ENCODE measurements at regions not wholly inside any gene's neighbourhood (a gene's known extent, or its start where the extent isn't known, plus 50 kb on each side); places are given as distances from the start of the nearest gene placed in this dataset.

- DNase-seq (no peak), FAIRE-seq (no peak)
- Histone ChIP-seq H3K36me3 (ENCODE audit: control insufficient read depth in 3 of 3, insufficient read depth in 2 of 3, low read depth in 1 of 3, low read length in 3 of 3) (no peaks in the 10 kb centered on the region), H3K4me3 (ENCODE audit: low read depth in 1 of 3, low read length in 3 of 3) (no peak overlapping the region), H3K9me3 (ENCODE audit: control insufficient read depth in 2 of 2, insufficient read depth in 1 of 2, low read depth in 1 of 2, low read length in 1 of 2) (peaks cover 0 to 2% of the 10 kb centered on the region in 2 donors), H3K27me3 (ENCODE audit: control insufficient read depth in 3 of 3, insufficient read depth in 3 of 3, low read length in 3 of 3) (no peaks in the 10 kb centered on the region), H3K27ac (ENCODE audit: low read depth in 1 of 3, low read length in 2 of 3) (no peak overlapping the region), H3K4me1 (ENCODE audit: control insufficient read depth in 3 of 3, insufficient read depth in 2 of 3, low read depth in 1 of 3, low read length in 2 of 3) (no peaks in the 10 kb centered on the region)
- WGBS, 3 donors, result 59 to 83% (median 80%) methylated on average over 3 of the region's 3 CpGs
These were observed 51.3 kb upstream of the EIF2S2 start for GRCh38 chr20:34163307-34163706.

GRCh38 chr20:34164381-34164984, 52.4 kb upstream of the EIF2S2 start:
- DNase-seq (no peak), FAIRE-seq (no peak)
- WGBS, 3 donors, result 82 to 91% (median 83%) methylated on average over 5 of the region's 5 CpGs
- Histone ChIP-seq H3K4me3 (ENCODE audit: low read depth in 1 of 3, low read length in 3 of 3) (no peak overlapping the region), H3K4me1 (ENCODE audit: control insufficient read depth in 3 of 3, insufficient read depth in 2 of 3, low read depth in 1 of 3, low read length in 2 of 3) (no peaks in the 10 kb centered on the region), H3K36me3 (ENCODE audit: control insufficient read depth in 3 of 3, insufficient read depth in 2 of 3, low read depth in 1 of 3, low read length in 3 of 3) (no peaks in the 10 kb centered on the region), H3K27ac (ENCODE audit: low read depth in 1 of 3, low read length in 2 of 3) (no peak overlapping the region), H3K27me3 (ENCODE audit: control insufficient read depth in 3 of 3, insufficient read depth in 3 of 3, low read length in 3 of 3) (no peaks in the 10 kb centered on the region), H3K9me3 (ENCODE audit: control insufficient read depth in 2 of 2, insufficient read depth in 1 of 2, low read depth in 1 of 2, low read length in 1 of 2) (no peaks in the 10 kb centered on the region)

DNA sequence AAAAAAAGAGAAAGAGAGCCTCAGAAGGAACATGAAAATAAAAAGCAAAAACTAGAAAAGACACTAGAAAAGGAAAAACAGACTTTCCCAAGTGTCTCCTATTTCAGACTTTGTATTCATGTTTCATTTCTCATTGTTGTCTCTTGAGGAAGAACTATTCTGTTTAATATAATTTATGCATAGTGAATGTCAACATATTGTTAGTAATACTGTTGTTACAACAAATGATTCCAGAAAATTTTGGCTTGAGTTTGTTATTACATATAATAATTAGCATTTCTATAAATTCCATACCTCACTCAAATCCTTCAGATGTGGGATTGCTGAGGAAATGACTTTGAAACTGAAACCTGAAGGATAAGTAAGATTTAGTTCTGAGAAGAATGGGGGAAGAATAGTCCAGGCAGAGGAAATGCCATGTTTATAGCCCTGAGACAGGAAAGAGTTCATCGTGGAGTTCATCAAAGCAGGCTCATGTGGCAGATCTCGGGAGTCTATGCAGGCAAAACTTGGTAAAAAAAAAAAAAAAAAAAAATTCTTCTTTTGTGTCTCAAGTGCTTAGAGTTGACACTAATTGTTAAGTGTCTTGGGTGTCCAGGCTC, 53.1 kb upstream of the EIF2S2 start:
- Histone ChIP-seq H3K36me3 (ENCODE audit: control insufficient read depth in 3 of 3, insufficient read depth in 2 of 3, low read depth in 1 of 3, low read length in 3 of 3) (no peaks in the 10 kb centered on the region), H3K27me3 (ENCODE audit: control insufficient read depth in 3 of 3, insufficient read depth in 3 of 3, low read length in 3 of 3) (no peaks in the 10 kb centered on the region), H3K4me3 (ENCODE audit: low read depth in 1 of 3, low read length in 3 of 3) (no peak overlapping the region), H3K4me1 (ENCODE audit: control insufficient read depth in 3 of 3, insufficient read depth in 2 of 3, low read depth in 1 of 3, low read length in 2 of 3) (no peaks in the 10 kb centered on the region), H3K27ac (ENCODE audit: low read depth in 1 of 3, low read length in 2 of 3) (no peak overlapping the region), H3K9me3 (ENCODE audit: control insufficient read depth in 2 of 2, insufficient read depth in 1 of 2, low read depth in 1 of 2, low read length in 1 of 2) (no peaks in the 10 kb centered on the region)
- DNase-seq (no peak), FAIRE-seq (no peak)
- 5 to 24% (median 12%) methylated on average over 2 of the region's 2 CpGs for WGBS, 3 donors

DNA sequence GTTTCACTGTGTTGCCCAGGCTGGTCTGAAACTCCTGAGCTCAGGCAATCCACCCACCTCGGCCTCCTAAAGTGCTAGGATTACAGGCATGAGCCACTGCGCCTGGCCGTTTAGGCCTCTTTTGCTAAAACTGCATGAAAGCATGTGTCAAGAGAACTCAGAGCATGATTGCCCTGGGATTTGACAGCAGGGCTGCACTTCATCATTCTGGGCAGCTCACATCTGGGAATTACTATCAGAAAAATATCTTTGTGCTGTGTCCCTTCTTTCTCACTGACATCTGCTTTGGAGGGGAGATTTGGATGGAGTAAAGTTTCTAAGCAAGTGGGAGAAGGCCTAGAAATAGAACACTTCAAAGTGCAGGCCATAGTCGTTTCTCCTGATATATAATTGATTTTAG, 59.6 kb upstream of the EIF2S2 start:
- no peaks in the 10 kb centered on the region for H3K36me3 ChIP-seq (ENCODE audit: control insufficient read depth in 3 of 3, insufficient read depth in 2 of 3, low read depth in 1 of 3, low read length in 3 of 3)
- no peaks in the 10 kb centered on the region for H3K4me1 ChIP-seq (ENCODE audit: control insufficient read depth in 3 of 3, insufficient read depth in 2 of 3, low read depth in 1 of 3, low read length in 2 of 3)
- no peak overlapping the region for H3K4me3 ChIP-seq (ENCODE audit: low read depth in 1 of 3, low read length in 3 of 3)
- FAIRE-seq, result no peak
- whole genome bisulfite sequencing, 3 donors, result 74 to 88% (median 88%) methylated on average over 4 of the region's 4 CpGs
- H3K9me3 ChIP-seq (ENCODE audit: control insufficient read depth in 2 of 2, insufficient read depth in 1 of 2, low read depth in 1 of 2, low read length in 1 of 2), result no peaks in the 10 kb centered on the region
- no peak overlapping the region for H3K27ac ChIP-seq (ENCODE audit: low read depth in 1 of 3, low read length in 2 of 3)
- no peak for DNase-seq
- H3K27me3 ChIP-seq (ENCODE audit: control insufficient read depth in 3 of 3, insufficient read depth in 3 of 3, low read length in 3 of 3), result no peaks in the 10 kb centered on the region

DNA sequence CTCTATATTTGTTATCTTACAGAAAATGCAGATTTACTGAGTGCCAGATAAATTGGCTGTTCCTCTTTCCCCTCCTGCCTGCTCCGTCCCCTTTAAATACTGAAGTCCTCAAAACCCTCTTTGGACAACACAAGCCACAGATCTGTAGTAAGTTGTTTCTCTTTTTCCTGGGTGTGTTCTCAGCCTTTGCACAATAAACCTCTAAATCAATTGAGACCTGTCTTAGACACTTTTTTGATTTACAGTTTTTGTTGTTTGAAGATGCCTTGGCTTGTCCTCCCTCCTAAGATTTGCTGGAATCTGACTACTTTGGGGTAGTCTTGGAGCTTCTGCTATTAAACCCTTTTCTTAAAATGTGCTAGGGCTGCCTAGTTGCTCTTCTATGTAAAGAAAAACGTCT, 60.9 kb upstream of the EIF2S2 start:
- FAIRE-seq, result no peak
- no peak for DNase-seq
- Histone ChIP-seq H3K4me1 (ENCODE audit: control insufficient read depth in 3 of 3, insufficient read depth in 2 of 3, low read depth in 1 of 3, low read length in 2 of 3) (no peaks in the 10 kb centered on the region), H3K36me3 (ENCODE audit: control insufficient read depth in 3 of 3, insufficient read depth in 2 of 3, low read depth in 1 of 3, low read length in 3 of 3) (no peaks in the 10 kb centered on the region), H3K27me3 (ENCODE audit: control insufficient read depth in 3 of 3, insufficient read depth in 3 of 3, low read length in 3 of 3) (no peaks in the 10 kb centered on the region), H3K27ac (ENCODE audit: low read depth in 1 of 3, low read length in 2 of 3) (no peak overlapping the region), H3K4me3 (ENCODE audit: low read depth in 1 of 3, low read length in 3 of 3) (no peak overlapping the region), H3K9me3 (ENCODE audit: control insufficient read depth in 2 of 2, insufficient read depth in 1 of 2, low read depth in 1 of 2, low read length in 1 of 2) (no peaks in the 10 kb centered on the region)
- 65 to 76% (median 73%) methylated on average over 2 of the region's 2 CpGs for WGBS, 3 donors

- Histone ChIP-seq H3K9me3 (ENCODE audit: control insufficient read depth in 2 of 2, insufficient read depth in 1 of 2, low read depth in 1 of 2, low read length in 1 of 2) (no peaks in the 10 kb centered on the region), H3K27me3 (ENCODE audit: control insufficient read depth in 3 of 3, insufficient read depth in 3 of 3, low read length in 3 of 3) (no peaks in the 10 kb centered on the region), H3K36me3 (ENCODE audit: control insufficient read depth in 3 of 3, insufficient read depth in 2 of 3, low read depth in 1 of 3, low read length in 3 of 3) (no peaks in the 10 kb centered on the region), H3K4me3 (ENCODE audit: low read depth in 1 of 3, low read length in 3 of 3) (no peak overlapping the region), H3K27ac (ENCODE audit: low read depth in 1 of 3, low read length in 2 of 3) (no peak overlapping the region), H3K4me1 (ENCODE audit: control insufficient read depth in 3 of 3, insufficient read depth in 2 of 3, low read depth in 1 of 3, low read length in 2 of 3) (no peaks in the 10 kb centered on the region)
- DNase-seq (no peak), FAIRE-seq (no peak)
- WGBS, 3 donors, result 71 to 76% (median 72%) methylated on average over 3 of the region's 3 CpGs
These were observed 63.0 kb upstream of the EIF2S2 start for GRCh38 chr20:34175079-34175478.

DNA sequence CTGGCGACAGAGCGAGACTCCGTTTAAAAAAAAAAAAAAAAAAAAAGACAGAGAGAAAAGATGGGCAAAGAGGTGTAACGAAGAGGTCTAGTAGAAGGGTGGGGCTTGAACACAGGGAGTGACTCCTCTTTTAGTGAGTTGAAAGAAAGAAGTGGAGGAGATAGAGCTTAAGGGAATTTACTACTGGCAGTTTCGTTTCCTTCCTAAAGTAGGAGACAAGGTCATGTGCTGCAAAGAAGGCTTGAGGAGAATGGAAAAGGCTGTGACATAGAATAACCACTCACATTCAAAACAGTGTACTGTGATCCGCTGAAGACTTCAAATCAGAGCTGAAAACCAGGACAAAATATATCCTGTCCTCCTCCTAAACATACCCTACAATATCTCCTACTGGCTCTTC, 63.8 kb upstream of the EIF2S2 start:
- Histone ChIP-seq H3K4me3 (ENCODE audit: low read depth in 1 of 3, low read length in 3 of 3) (no peak overlapping the region), H3K9me3 (ENCODE audit: control insufficient read depth in 2 of 2, insufficient read depth in 1 of 2, low read depth in 1 of 2, low read length in 1 of 2) (no peaks in the 10 kb centered on the region), H3K27me3 (ENCODE audit: control insufficient read depth in 3 of 3, insufficient read depth in 3 of 3, low read length in 3 of 3) (no peaks in the 10 kb centered on the region), H3K36me3 (ENCODE audit: control insufficient read depth in 3 of 3, insufficient read depth in 2 of 3, low read depth in 1 of 3, low read length in 3 of 3) (no peaks in the 10 kb centered on the region), H3K4me1 (ENCODE audit: control insufficient read depth in 3 of 3, insufficient read depth in 2 of 3, low read depth in 1 of 3, low read length in 2 of 3) (no peaks in the 10 kb centered on the region), H3K27ac (ENCODE audit: low read depth in 1 of 3, low read length in 2 of 3) (no peak overlapping the region)
- FAIRE-seq, result no peak
- DNase-seq, result no peak
- WGBS, 3 donors, result 81 to 87% (median 81%) methylated on average over 6 of the region's 6 CpGs

DNA sequence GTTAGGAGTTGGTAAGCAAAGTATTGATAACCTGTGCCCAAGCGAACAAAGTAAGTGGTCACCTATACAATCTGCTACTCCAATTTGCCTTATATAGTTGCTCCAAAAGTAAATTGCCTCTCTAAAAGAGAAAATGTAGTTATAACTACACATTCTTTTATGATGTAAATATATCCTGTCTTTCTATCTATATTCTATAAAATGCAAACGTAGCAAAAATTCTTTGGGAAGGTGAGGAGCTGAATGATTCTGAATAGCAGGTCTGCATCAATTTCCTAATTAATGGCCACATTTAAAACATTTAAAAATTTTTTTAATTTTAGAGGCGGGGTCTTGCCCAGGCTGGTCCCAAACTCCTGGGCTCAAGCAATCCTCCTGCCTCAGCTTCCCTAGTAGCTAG, 64.2 kb upstream of the ASIP start:
- Histone ChIP-seq H3K4me1 (ENCODE audit: control insufficient read depth in 3 of 3, insufficient read depth in 2 of 3, low read depth in 1 of 3, low read length in 2 of 3) (no peaks in the 10 kb centered on the region), H3K27me3 (ENCODE audit: control insufficient read depth in 3 of 3, insufficient read depth in 3 of 3, low read length in 3 of 3) (no peaks in the 10 kb centered on the region), H3K27ac (ENCODE audit: low read depth in 1 of 3, low read length in 2 of 3) (no peak overlapping the region), H3K4me3 (ENCODE audit: low read depth in 1 of 3, low read length in 3 of 3) (no peak overlapping the region), H3K36me3 (ENCODE audit: control insufficient read depth in 3 of 3, insufficient read depth in 2 of 3, low read depth in 1 of 3, low read length in 3 of 3) (no peaks in the 10 kb centered on the region), H3K9me3 (ENCODE audit: control insufficient read depth in 2 of 2, insufficient read depth in 1 of 2, low read depth in 1 of 2, low read length in 1 of 2) (no peaks in the 10 kb centered on the region)
- DNase-seq, result no peak
- no peak for FAIRE-seq
- WGBS, 3 donors, result 83 to 90% (median 89%) methylated on average over 3 of the region's 3 CpGs

Data from small intestine (tissue), 7 donors.